HCT116 (cell line): ENCODE measurements at regions not wholly inside any gene's neighbourhood (a gene's known extent, or its start where the extent isn't known, plus 50 kb on each side); places are given as distances from the start of the nearest gene placed in this dataset.

ENCODE experiments used
- ATAC-seq: fragments of 200-7000 bp; cut with Tn5 transposase; 2 replicates; pipeline ENCODE4 v1.9.1; 2020; ENCODE audit warnings: mild to moderate bottlenecking, moderate library complexity
- BruUV-seq: library from RNA; stranded (reverse); fragments of 400-500 nt; replicated peaks from 2 replicates; lab custom pipeline; 2021; lab: Mats Ljungman, UMichigan
- CTCF ChIA-PET: fragments of 300-600 bp; sonication (Branson Sonifier 250); formaldehyde crosslinking; loops from one replicate; lab custom pipeline; 2021; ENCODE audit warnings: antibody characterized with exemption; lab: Charles Lee
- POLR2A ChIA-PET: fragments of 300-600, 350-600 bp; sonication (Branson Sonifier 250); formaldehyde crosslinking; loops from one replicate; lab custom pipeline; 2021; ENCODE audit warnings: antibody characterized with exemption; lab: Charles Lee
- RAD21 ChIA-PET, 2 experiments: fragments of 300-600 bp; sonication (Branson Sonifier 250); formaldehyde crosslinking; loops; one replicate each; lab custom pipeline; 2023; ENCODE audit warnings: low total read pairs in 2 of 2; ENCODE audit not compliant: uncharacterized antibody in 2 of 2, unreplicated experiment in 2 of 2, low non-redundant PET in 1 of 2; lab: Charles Lee
- DNase-seq: peaks from one replicate; pipeline ENCODE4 v3.0.0-alpha.2; 2010; ENCODE audit warnings: low read depth, low spot score
- H2AFZ ChIP-seq: fragments of 200-600 bp; shearing (Covaris generic), sonication (generic); 2 replicates; pipeline ENCODE4 v1.6.1; 2017; ENCODE audit warnings: low read depth, mixed run types, mixed read lengths, antibody characterized with exemption, low read length; ENCODE audit not compliant: poor library complexity, severe bottlenecking
- H3K27ac ChIP-seq: 2 replicates; pipeline ENCODE4 v1.5.1; 2012; ENCODE audit warnings: low read depth, low read length
- H3K27me3 ChIP-seq: fragments of 200-600 bp; sonication (generic); 2 replicates; pipeline ENCODE4 v1.6.1; 2016; ENCODE audit warnings: mixed run types, low read length, mixed read lengths; ENCODE audit not compliant: insufficient read depth
- H3K36me3 ChIP-seq, 2 experiments: fragments of 200-500 bp in 1 of 2; fragments of 200-600 bp in 1 of 2; sonication (Bioruptor generic) in 1 of 2; sonication (generic) in 1 of 2; 2 replicates each; pipeline versions ENCODE4 v1.5.1 to v1.6.1; 2014 to 2016; ENCODE audit warnings: low read length in 2 of 2, inconsistent platforms in 1 of 2, mixed read lengths in 1 of 2, mixed run types in 1 of 2; ENCODE audit not compliant: insufficient read depth in 2 of 2, control insufficient read depth in 1 of 2
- H3K4me1 ChIP-seq, 2 experiments: fragments of 200-600 bp in 1 of 2; sonication (generic) in 1 of 2; 2 replicates each; pipeline versions ENCODE4 v1.5.1 to v1.6.1; 2012 to 2017; ENCODE audit warnings: low read length in 2 of 2, inconsistent platforms in 1 of 2, mild to moderate bottlenecking in 1 of 2, mixed read lengths in 1 of 2, mixed run types in 1 of 2, moderate library complexity in 1 of 2; ENCODE audit not compliant: insufficient read depth in 2 of 2, control insufficient read depth in 1 of 2
- H3K4me2 ChIP-seq: fragments of 200-600 bp; sonication (generic); 2 replicates; pipeline ENCODE4 v1.6.1; 2017; ENCODE audit warnings: mixed run types, low read length, mixed read lengths
- H3K4me3 ChIP-seq, 2 experiments: fragments of 200-600 bp in 1 of 2; sonication (generic) in 1 of 2; replicated peaks in 1 of 2; 2 replicates each; pipeline ENCODE4 v1.5.1; 2011 to 2016; ENCODE audit warnings: low read length in 2 of 2, control low read depth in 1 of 2, low read depth in 1 of 2, mild to moderate bottlenecking in 1 of 2, mixed read lengths in 1 of 2, mixed run types in 1 of 2
- H3K79me2 ChIP-seq: fragments of 200-600 bp; sonication (generic); 2 replicates; pipeline ENCODE4 v1.6.1; 2017; ENCODE audit warnings: mild to moderate bottlenecking, mixed run types, low read length, moderate library complexity, mixed read lengths; ENCODE audit not compliant: insufficient read depth
- H3K9ac ChIP-seq: fragments of 200-600 bp; sonication (generic); 2 replicates; pipeline ENCODE4 v1.6.1; 2016; ENCODE audit warnings: low read length, mixed read lengths
- H3K9me2 ChIP-seq: fragments of 200-600 bp; sonication (generic), shearing (Covaris generic); 2 replicates; pipeline ENCODE4 v1.6.1; 2017; ENCODE audit warnings: mixed run types, mild to moderate bottlenecking, moderate library complexity; ENCODE audit not compliant: insufficient read depth
- H3K9me3 ChIP-seq, 2 experiments: fragments of 200-500 bp in 1 of 2; fragments of 200-600 bp in 1 of 2; sonication (Bioruptor generic) in 1 of 2; sonication (generic) in 1 of 2; 2 replicates each; pipeline ENCODE4 v1.6.1; 2014 to 2017; ENCODE audit warnings: low read length in 2 of 2, mixed read lengths in 2 of 2, inconsistent platforms in 1 of 2, low read depth in 1 of 2, mild to moderate bottlenecking in 1 of 2, mixed run types in 1 of 2, moderate library complexity in 1 of 2; ENCODE audit not compliant: control insufficient read depth in 1 of 2, insufficient read depth in 1 of 2
- H4K20me1 ChIP-seq: fragments of 200-600 bp; sonication (generic), shearing (Covaris generic); 2 replicates; pipeline ENCODE4 v1.6.1; 2017; ENCODE audit warnings: mixed run types, mild to moderate bottlenecking, moderate library complexity; ENCODE audit not compliant: insufficient read depth
- CBX3 ChIP-seq: IDR thresholded peaks from 2 replicates; pipeline ENCODE4 v1.6.1; 2012; ENCODE audit warnings: low read depth
- CEBPB ChIP-seq: IDR thresholded peaks from 2 replicates; pipeline ENCODE4 v1.6.1; 2012; ENCODE audit warnings: low read depth
- CTCF ChIP-seq, 3 experiments: fragments of 200-600 bp in 1 of 3; sonication (generic) in 1 of 3; IDR thresholded peaks in 2 of 3; conservative IDR thresholded peaks in 1 of 3; 2 replicates each; pipeline ENCODE4 v1.5.1; 2012 to 2017; ENCODE audit warnings: low read depth in 2 of 3, low read length in 2 of 3, antibody characterized with exemption in 1 of 3, borderline replicate concordance in 1 of 3, control low read depth in 1 of 3, mild to moderate bottlenecking in 1 of 3, mixed read lengths in 1 of 3, mixed run types in 1 of 3, moderate library complexity in 1 of 3; ENCODE audit not compliant: insufficient read depth in 1 of 3
- EGR1 ChIP-seq: IDR thresholded peaks from 2 replicates; pipeline ENCODE4 v1.6.1; 2012; ENCODE audit warnings: low read depth
- ELF1 ChIP-seq: IDR thresholded peaks from 2 replicates; pipeline ENCODE4 v1.6.1; 2012; ENCODE audit warnings: low read depth, borderline replicate concordance
- EZH2 ChIP-seq: fragments of 200-600 bp; sonication (generic); IDR thresholded peaks from 2 replicates; pipeline ENCODE4 v1.6.1; 2017; ENCODE audit warnings: antibody characterized with exemption, mixed run types
- FOSL1 ChIP-seq: IDR thresholded peaks from 2 replicates; pipeline ENCODE4 v1.6.1; 2012; ENCODE audit warnings: low read depth
- REST ChIP-seq: IDR thresholded peaks from 2 replicates; pipeline ENCODE4 v1.6.1; 2012; ENCODE audit warnings: low read depth
- SIN3A ChIP-seq: IDR thresholded peaks from 2 replicates; pipeline ENCODE4 v1.6.1; 2012; ENCODE audit warnings: low read depth
- SP1 ChIP-seq: IDR thresholded peaks from 2 replicates; pipeline ENCODE4 v1.6.1; 2012; ENCODE audit warnings: low read depth
- SRF ChIP-seq: IDR thresholded peaks from 2 replicates; pipeline ENCODE4 v1.6.1; 2012; ENCODE audit warnings: low read depth
- YY1 ChIP-seq: IDR thresholded peaks from 2 replicates; pipeline ENCODE4 v1.6.1; 2011; ENCODE audit warnings: low read length, low read depth, moderate library complexity, mild to moderate bottlenecking; ENCODE audit not compliant: insufficient replicate concordance; ENCODE audit errors: extremely low read depth
- ZFX ChIP-seq: fragments of 450-650 bp; IDR thresholded peaks from 2 replicates; pipeline ENCODE4 v1.6.1; 2017
- ZNF274 ChIP-seq: fragments of 200-500 bp; sonication (Bioruptor generic); IDR thresholded peaks from 2 replicates; pipeline ENCODE4 v1.6.1; 2014; ENCODE audit warnings: mild to moderate bottlenecking, low read depth, low read length, inconsistent platforms
- intact Hi-C: fragments of 100-400 bp; cut with micrococcal nuclease; formaldehyde crosslinking; loops from 2 replicates; pipeline ENCODE4 v1.10.0; 2022

GRCh38 chr14:25350021-25350420 is 300.1 kb upstream of the STXBP6 start (continued):
- TF ChIP-seq REST (no peak), FOSL1 (no peak), SRF (no peak), YY1 (no peak), CEBPB (no peak), EGR1 (no peak)

- no peaks in the 10 kb centered on the region for H3K4me1 ChIP-seq
- RAD21 ChIA-PET = no interaction called here
- TF ChIP-seq ZFX (no peak), FOSL1 (no peak), SIN3A (no peak), REST (no peak), ZNF274 (no peak), ELF1 (no peak), CTCF (IDR thresholded peaks at IDR 0.05 in 2 of 3, conservative IDR thresholded peaks at IDR 0.05 in 1 of 3; ENCODE audit: borderline replicate concordance in 1 of 3, insufficient read depth in 1 of 3, low read depth in 2 of 3, low read length in 2 of 3) (no peak), EZH2 (no peak), CBX3 (no peak), SP1 (no peak), EGR1 (no peak)
- intact Hi-C loops = no loop called here
- no peak overlapping the region for H2AFZ ChIP-seq
- H3K4me2 ChIP-seq = no peak overlapping the region
- peaks cover 5 to 24% of the 10 kb centered on the region in 2 experiments; a peak in 2 of 4 replicates for H3K9me3 ChIP-seq
- no peak overlapping the region for H3K9ac ChIP-seq
- H3K27me3 ChIP-seq = no peaks in the 10 kb centered on the region
- no TSS peak for BruUV-seq
- DNase-seq (no peak), ATAC-seq (no peak)
- no peaks in the 10 kb centered on the region for H3K36me3 ChIP-seq
- no peak overlapping the region for H3K4me3 ChIP-seq
- no peaks in the 10 kb centered on the region for H4K20me1 ChIP-seq
- H3K9me2 ChIP-seq = no peaks in the 10 kb centered on the region
- POLR2A ChIA-PET = no interaction called here
- H3K79me2 ChIP-seq = no peaks in the 10 kb centered on the region
- CTCF ChIA-PET = no interaction called here
- no peak overlapping the region for H3K27ac ChIP-seq
These were observed 299.3 kb upstream of the STXBP6 start for GRCh38 chr14:25349269-25349668.
